Retina (tissue), 1 donor: ENCODE measurements at regions not wholly inside any gene's neighbourhood (a gene's known extent, or its start where the extent isn't known, plus 50 kb on each side); places are given as distances from the start of the nearest gene placed in this dataset.
"Not testable (repeated sequence)": the region's sequence is repeated elsewhere in the genome, so short reads cannot be mapped to it uniquely, and the experiment has no call there.

Experiments used
- DNase-seq: peaks from one replicate; pipeline ENCODE4 v3.0.0-alpha.2; 2016

- DNase-seq: no peak
These were observed 65.1 kb upstream of the RASD2 start for GRCh38 chr22:35475545-35475944.

- DNase-seq: no peak
These were observed 64.3 kb upstream of the RASD2 start for GRCh38 chr22:35476341-35476740.

- no peak for DNase-seq
These were observed 62.6 kb upstream of the RASD2 start for GRCh38 chr22:35477911-35478582.

GRCh38 chr22:35478633-35479107, 62.0 kb upstream of the RASD2 start:
- no peak for DNase-seq

- no peak for DNase-seq
These were observed 61.3 kb upstream of the RASD2 start for GRCh38 chr22:35479359-35479758.

GRCh38 chr22:35479985-35480550, 60.6 kb upstream of the RASD2 start:
- DNase-seq: no peak

- no peak for DNase-seq
These were observed 59.7 kb upstream of the RASD2 start for GRCh38 chr22:35480627-35481550.

- no peak for DNase-seq
These were observed 58.3 kb upstream of the RASD2 start for GRCh38 chr22:35482311-35482710.

- no peak for DNase-seq
These were observed 57.7 kb upstream of the RASD2 start for GRCh38 chr22:35482974-35483373.

GRCh38 chr22:35483730-35484129, 56.9 kb upstream of the RASD2 start:
- DNase-seq: no peak

- no peak for DNase-seq
These were observed 55.7 kb upstream of the RASD2 start for GRCh38 chr22:35484651-35485556.

- no peak for DNase-seq
These were observed 54.5 kb upstream of the RASD2 start for GRCh38 chr22:35486116-35486631.

- DNase-seq: not testable (repeated sequence)
These were observed 53.0 kb upstream of the RASD2 start for GRCh38 chr22:35487623-35488022.

- no peak for DNase-seq
These were observed 52.1 kb upstream of the RASD2 start for GRCh38 chr22:35488513-35488912.

- DNase-seq: peak; percentile 58
These were observed 51.4 kb upstream of the RASD2 start for GRCh38 chr22:35489239-35489638.
